Adrenal gland (tissue), 9 donors: ENCODE measurements at regions not wholly inside any gene's neighbourhood (a gene's known extent, or its start where the extent isn't known, plus 50 kb on each side); places are given as distances from the start of the nearest gene placed in this dataset.
A peak's percentile ranks its signal among the peaks of the same experiment; 100 is the strongest.

Experiments used
- DNase-seq, 7 donors: peaks; one replicate each; pipeline ENCODE4 v3.0.0-alpha.2; 2019 to 2020
- H3K27ac ChIP-seq, 5 donors: fragments of 200-600 bp; sonication (generic) in 4 of 5; 1 replicate in 3 of 5; 2 replicates in 2 of 5; pipeline versions ENCODE4 v1.5.1 to v1.8.0; 2016 to 2020; ENCODE audit warnings: mild to moderate bottlenecking in 1 of 5
- H3K27me3 ChIP-seq: fragments of 200-600 bp; 2 replicates; pipeline ENCODE4 v1.8.0; 2021
- H3K36me3 ChIP-seq, 2 donors: fragments of 200-600 bp; replicated peaks in 1 of 2; 1 replicate in 1 of 2; 2 replicates in 1 of 2; pipeline versions ENCODE4 v1.5.1 to v1.8.0; 2018 to 2022
- H3K4me1 ChIP-seq, 2 donors: fragments of 200-600 bp; replicated peaks in 1 of 2; 1 replicate in 1 of 2; 2 replicates in 1 of 2; pipeline versions ENCODE4 v1.5.1 to v1.8.0; 2018 to 2021
- H3K4me3 ChIP-seq, 4 donors: fragments of 200-600 bp; sonication (generic) in 3 of 4; one replicate each; pipeline ENCODE4 v1.5.1; 2016 to 2018
- H3K9me3 ChIP-seq, 3 donors: fragments of 200-600 bp; sonication (generic) in 1 of 3; replicated peaks in 1 of 3; 1 replicate in 2 of 3; 2 replicates in 1 of 3; pipeline versions ENCODE4 v1.5.1 to v1.8.0; 2016 to 2021
- POLR2A ChIP-seq, 2 donors: fragments of 450-650 bp; IDR thresholded peaks; one replicate each; pipeline ENCODE4 v1.6.1; 2017; ENCODE audit warnings: antibody characterized with exemption in 2 of 2, mild to moderate bottlenecking in 2 of 2, moderate library complexity in 1 of 2
- WGBS, 4 donors: extraction: QIAGEN DNeasy Blood & Tissue Kit in 2 of 4; methylation state at CpG; one replicate each; pipeline versions ENCODE4 v1.1.5 to v1.1.7; 2013 to 2017; 5-methylcytosine and 5-hydroxymethylcytosine counted together
- intact Hi-C, 2 donors: fragments of 100-400 bp; cut with DNase I; formaldehyde crosslinking; loops; one replicate each; pipeline versions ENCODE4 v1.14.1 to v1.15.0; 2022 to 2023
- TF ChIP-seq, protein P1 (sequence below), 6 experiments: fragments of 450-650 bp in 4 of 6; fragments of 200-600 bp in 2 of 6; sonication (generic) in 1 of 6; IDR thresholded peaks; 1 replicate in 5 of 6; 2 replicates in 1 of 6; pipeline versions ENCODE4 v1.5.1 to v1.8.0; 2016 to 2021; ENCODE audit warnings: antibody characterized with exemption in 6 of 6, mild to moderate bottlenecking in 2 of 6, moderate library complexity in 1 of 6
- donor health status: healthy with polysubstance abuse.
- donor health status: Bipolar disorder and iron deficiency.
- donor health status: DM: yes; HTN: yes; CAD: no.
- donor health status: DM: no; HTN: no; CAD: no.
- donor health status: DM: no; HTN: no; CAD: no.

DNA sequence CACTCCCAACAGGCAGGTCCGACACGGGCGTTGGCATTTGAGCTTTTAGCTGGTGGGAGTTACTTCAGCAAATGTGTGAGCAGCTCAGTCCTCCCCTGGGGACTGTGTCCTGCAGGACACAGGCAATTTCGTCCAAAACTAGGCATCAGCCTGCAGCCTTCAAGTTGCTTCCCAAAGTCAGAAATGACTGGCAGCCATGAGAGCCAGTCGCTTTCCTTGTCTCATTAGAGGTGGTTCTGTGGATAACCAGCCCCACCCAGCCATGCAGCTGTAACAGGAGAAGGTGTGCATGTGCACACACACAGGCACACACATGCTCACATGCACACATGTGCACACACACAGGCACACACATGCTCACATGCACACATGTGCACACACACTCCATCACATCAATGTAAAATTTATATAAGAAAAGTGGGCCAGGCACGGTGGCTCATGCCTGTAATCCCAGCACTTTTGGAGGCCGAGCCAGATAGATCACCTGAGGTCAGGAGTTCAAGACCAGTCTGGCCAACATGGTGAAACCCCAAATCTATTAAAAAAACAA lies 138.8 kb upstream of the TCERG1L start:
- Histone ChIP-seq H3K27ac (no peak overlapping the region), H3K9me3 (no peaks in the 10 kb centered on the region), H3K27me3 (no peaks in the 10 kb centered on the region), H3K4me3 (no peak overlapping the region), H3K36me3 (no peaks in the 10 kb centered on the region), H3K4me1 (peaks cover 4 to 10% of the 10 kb centered on the region in 2 donors)
- TF ChIP-seq POLR2A (IDR thresholded peaks at IDR 0.05), result no peak
- TF ChIP-seq, protein P1, sequence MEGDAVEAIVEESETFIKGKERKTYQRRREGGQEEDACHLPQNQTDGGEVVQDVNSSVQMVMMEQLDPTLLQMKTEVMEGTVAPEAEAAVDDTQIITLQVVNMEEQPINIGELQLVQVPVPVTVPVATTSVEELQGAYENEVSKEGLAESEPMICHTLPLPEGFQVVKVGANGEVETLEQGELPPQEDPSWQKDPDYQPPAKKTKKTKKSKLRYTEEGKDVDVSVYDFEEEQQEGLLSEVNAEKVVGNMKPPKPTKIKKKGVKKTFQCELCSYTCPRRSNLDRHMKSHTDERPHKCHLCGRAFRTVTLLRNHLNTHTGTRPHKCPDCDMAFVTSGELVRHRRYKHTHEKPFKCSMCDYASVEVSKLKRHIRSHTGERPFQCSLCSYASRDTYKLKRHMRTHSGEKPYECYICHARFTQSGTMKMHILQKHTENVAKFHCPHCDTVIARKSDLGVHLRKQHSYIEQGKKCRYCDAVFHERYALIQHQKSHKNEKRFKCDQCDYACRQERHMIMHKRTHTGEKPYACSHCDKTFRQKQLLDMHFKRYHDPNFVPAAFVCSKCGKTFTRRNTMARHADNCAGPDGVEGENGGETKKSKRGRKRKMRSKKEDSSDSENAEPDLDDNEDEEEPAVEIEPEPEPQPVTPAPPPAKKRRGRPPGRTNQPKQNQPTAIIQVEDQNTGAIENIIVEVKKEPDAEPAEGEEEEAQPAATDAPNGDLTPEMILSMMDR (IDR thresholded peaks at IDR 0.05), result no peak
- peak in 1 of 7 donors; percentile 25 for DNase-seq
- intact Hi-C loops, result loop anchor here in 1 of 2 donors (10.0 kb wide), 2 partner anchors 335 to 425 kb away; no protein-coding TSS in a partner anchor
- 67 to 83% (median 73%) methylated on average over 6 to 7 of the region's 7 CpGs for WGBS, 4 donors

DNA sequence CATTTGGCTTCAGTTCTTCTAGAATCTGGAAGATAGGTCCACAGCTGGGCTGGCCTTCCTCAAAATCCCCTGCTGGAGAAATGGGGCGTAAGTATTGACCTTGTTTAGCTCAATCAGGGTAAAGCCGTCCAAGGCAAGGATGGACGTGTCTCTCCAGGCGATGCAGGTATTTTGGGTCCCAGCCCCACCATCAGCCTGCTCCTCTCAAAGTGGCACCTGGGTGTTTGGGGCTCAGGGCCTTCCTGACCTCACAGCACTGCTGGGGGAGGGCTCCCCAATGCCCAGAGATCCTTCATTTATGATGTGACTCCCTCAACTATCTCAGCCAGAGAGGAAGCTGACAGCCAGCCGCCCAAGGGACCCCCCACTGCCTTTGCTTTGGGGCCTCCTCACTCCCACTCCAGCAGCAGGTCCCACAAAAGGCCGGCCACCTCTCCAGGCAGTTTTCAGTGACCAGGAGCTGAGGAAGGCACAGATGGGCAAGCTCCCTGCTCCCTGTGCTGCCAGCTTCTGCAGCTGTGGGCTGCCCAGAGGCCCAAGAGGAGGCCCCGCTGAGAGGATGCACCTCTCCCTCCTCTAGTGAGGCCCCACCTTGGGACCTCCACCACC lies 140.0 kb upstream of the TCERG1L start:
- TF ChIP-seq POLR2A (IDR thresholded peaks at IDR 0.05), result no peak
- TF ChIP-seq, protein P1 (IDR thresholded peaks at IDR 0.05), result no peak
- H3K4me1 ChIP-seq, result peaks cover 4 to 10% of the 10 kb centered on the region in 2 donors
- H3K9me3 ChIP-seq, result no peaks in the 10 kb centered on the region
- WGBS, 4 donors, result 92 to 97% (median 93%) methylated on average over 5 to 7 of the region's 7 CpGs
- no peaks in the 10 kb centered on the region for H3K36me3 ChIP-seq
- no peaks in the 10 kb centered on the region for H3K27me3 ChIP-seq
- intact Hi-C loops, result loop anchor here in 1 of 2 donors (10.0 kb wide), 2 partner anchors 333 to 423 kb away; no protein-coding TSS in a partner anchor
- H3K27ac ChIP-seq, result no peak overlapping the region
- no peak overlapping the region for H3K4me3 ChIP-seq
- DNase-seq, result peak in 1 of 7 donors; percentile 29

DNA sequence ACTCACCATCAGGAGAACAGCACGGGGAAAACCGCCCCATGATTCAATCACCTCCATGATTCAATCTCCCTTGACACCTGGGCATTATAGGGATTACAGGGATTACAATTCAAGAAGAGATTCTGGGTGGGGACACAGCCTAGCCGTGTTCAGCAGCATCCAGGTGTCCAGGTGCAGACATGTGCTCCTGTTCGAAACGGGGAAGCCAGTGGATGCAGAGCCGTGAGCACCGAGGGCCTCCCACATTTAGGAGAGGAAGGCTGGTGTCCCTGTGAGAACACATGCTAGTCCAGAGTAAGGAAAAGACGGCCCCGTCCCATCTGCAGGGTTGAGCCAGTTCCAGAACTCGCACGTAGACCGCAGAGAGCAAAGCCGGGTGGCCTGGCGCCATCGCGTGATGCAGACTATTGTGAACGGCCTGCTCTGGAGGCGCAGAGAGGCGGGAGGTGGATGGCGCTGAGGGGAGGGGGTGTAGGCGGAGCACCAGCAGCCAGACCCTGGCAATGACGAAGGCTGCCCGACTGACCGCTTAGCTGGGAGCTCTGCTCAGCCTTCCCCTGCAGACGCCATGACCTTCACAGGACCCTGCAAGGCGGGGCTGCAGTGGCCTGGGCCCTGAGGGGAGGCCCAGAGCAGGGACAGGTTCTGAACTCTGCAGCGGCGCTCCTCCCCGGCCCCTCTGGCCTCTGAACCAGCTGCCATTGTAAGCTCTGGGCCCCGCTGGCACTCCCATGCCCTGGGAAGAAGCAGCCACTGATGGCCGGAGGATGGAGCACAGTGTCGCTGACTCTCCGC lies 141.6 kb upstream of the TCERG1L start:
- intact Hi-C loops, result loop anchor here in 1 of 2 donors (10.0 kb wide), 2 partner anchors 332 to 422 kb away; no protein-coding TSS in a partner anchor
- peak overlapping the region in 1 of 4 donors; percentile 46 for H3K4me3 ChIP-seq
- WGBS, 4 donors, result 42 to 70% (median 46%) methylated on average over 10 to 33 of the region's 33 CpGs
- H3K27ac ChIP-seq, result peak overlapping the region in 1 of 5 donors; percentile 69
- H3K27me3 ChIP-seq, result no peaks in the 10 kb centered on the region
- H3K36me3 ChIP-seq, result no peaks in the 10 kb centered on the region
- peak; percentile 41 to 85 (median 50) for DNase-seq
- TF ChIP-seq, protein P1 (IDR thresholded peaks at IDR 0.05), result no peak
- no peak for TF ChIP-seq POLR2A (IDR thresholded peaks at IDR 0.05)
- H3K4me1 ChIP-seq, result peaks cover 4 to 10% of the 10 kb centered on the region in 2 donors
- H3K9me3 ChIP-seq, result no peaks in the 10 kb centered on the region
